Trophoblast cell (in vitro differentiated cells and primary cell): ENCODE measurements at regions not wholly inside any gene's neighbourhood (a gene's known extent, or its start where the extent isn't known, plus 50 kb on each side); places are given as distances from the start of the nearest gene placed in this dataset.

Experiments used
- DNase-seq, 2 donors: peaks; one replicate each; pipeline ENCODE4 v3.0.0-alpha.2; 2016
- H2AFZ ChIP-seq: 2 replicates; pipeline ENCODE4 v1.6.1; 2013; ENCODE audit warnings: low read length, moderate library complexity, mild to moderate bottlenecking; ENCODE audit not compliant: insufficient read depth, poor library complexity
- H2AK5ac ChIP-seq: 2 replicates; pipeline ENCODE4 v1.6.1; 2013; ENCODE audit warnings: mild to moderate bottlenecking, low read length
- H2BK120ac ChIP-seq: 2 replicates; pipeline ENCODE4 v1.6.1; 2013; ENCODE audit warnings: low read length, mild to moderate bottlenecking, moderate library complexity; ENCODE audit not compliant: insufficient read depth, poor library complexity
- H2BK12ac ChIP-seq: 2 replicates; pipeline ENCODE4 v1.6.1; 2013; ENCODE audit warnings: mild to moderate bottlenecking, low read length, moderate library complexity
- H2BK5ac ChIP-seq: 2 replicates; pipeline ENCODE4 v1.6.1; 2013; ENCODE audit warnings: low read length, low read depth, moderate library complexity, mild to moderate bottlenecking; ENCODE audit not compliant: poor library complexity
- H3K14ac ChIP-seq: 2 replicates; pipeline ENCODE4 v1.6.1; 2013; ENCODE audit warnings: mild to moderate bottlenecking, low read length
- H3K18ac ChIP-seq: 2 replicates; pipeline ENCODE4 v1.6.1; 2013; ENCODE audit warnings: mild to moderate bottlenecking, low read length
- H3K23ac ChIP-seq: 2 replicates; pipeline ENCODE4 v1.6.1; 2013; ENCODE audit warnings: low read length
- H3K27ac ChIP-seq: 2 replicates; pipeline ENCODE4 v1.5.1; 2013; ENCODE audit warnings: low read depth, mild to moderate bottlenecking, inconsistent platforms, low read length, moderate library complexity
- H3K27me3 ChIP-seq: 2 replicates; pipeline ENCODE4 v1.6.1; 2013; ENCODE audit warnings: inconsistent platforms, mild to moderate bottlenecking, low read length, moderate library complexity; ENCODE audit not compliant: insufficient read depth
- H3K36me3 ChIP-seq, 2 experiments: 1 replicate in 1 of 2; 2 replicates in 1 of 2; pipeline ENCODE4 v1.6.1; 2013; ENCODE audit warnings: low read length in 2 of 2, mild to moderate bottlenecking in 2 of 2, moderate library complexity in 1 of 2; ENCODE audit not compliant: insufficient read depth in 2 of 2, control insufficient read depth in 1 of 2
- H3K4ac ChIP-seq: 2 replicates; pipeline ENCODE4 v1.6.1; 2013; ENCODE audit warnings: low read depth, mild to moderate bottlenecking, low read length, moderate library complexity
- H3K4me1 ChIP-seq, 2 experiments: 1 replicate in 1 of 2; 2 replicates in 1 of 2; pipeline ENCODE4 v1.6.1; 2013; ENCODE audit warnings: low read length in 2 of 2, mild to moderate bottlenecking in 2 of 2, moderate library complexity in 1 of 2; ENCODE audit not compliant: insufficient read depth in 2 of 2, control insufficient read depth in 1 of 2
- H3K4me2 ChIP-seq: 2 replicates; pipeline ENCODE4 v1.6.1; 2013; ENCODE audit warnings: inconsistent platforms, mild to moderate bottlenecking, low read length, moderate library complexity
- H3K4me3 ChIP-seq: 2 replicates; pipeline ENCODE4 v1.5.1; 2013; ENCODE audit warnings: mild to moderate bottlenecking, low read depth, low read length, inconsistent platforms
- H3K79me1 ChIP-seq: one replicate; pipeline ENCODE4 v1.6.1; 2013; ENCODE audit warnings: low read length
- H3K79me2 ChIP-seq: 2 replicates; pipeline ENCODE4 v1.6.1; 2013; ENCODE audit warnings: low read length, mild to moderate bottlenecking; ENCODE audit not compliant: control insufficient read depth, insufficient read depth, poor library complexity
- H3K9ac ChIP-seq: 2 replicates; pipeline ENCODE4 v1.6.1; 2013; ENCODE audit warnings: mild to moderate bottlenecking, low read length
- H3K9me3 ChIP-seq: 2 replicates; pipeline ENCODE4 v1.6.1; 2013; ENCODE audit warnings: low read depth, mild to moderate bottlenecking, control low read depth, inconsistent platforms, low read length; ENCODE audit not compliant: insufficient read depth
- H4K12ac ChIP-seq: 2 replicates; pipeline ENCODE4 v1.6.1; 2013; ENCODE audit warnings: low read depth, mild to moderate bottlenecking, low read length, moderate library complexity
- H4K8ac ChIP-seq: 2 replicates; pipeline ENCODE4 v1.6.1; 2013; ENCODE audit warnings: low read depth, mild to moderate bottlenecking, low read length, moderate library complexity
- H4K91ac ChIP-seq: one replicate; pipeline ENCODE4 v1.6.1; 2013; ENCODE audit warnings: low read depth, mild to moderate bottlenecking, low read length, moderate library complexity
- WGBS: extraction: QIAGEN DNeasy Blood & Tissue Kit; methylation state at CpG from one replicate; pipeline ENCODE4 v1.1.7; 2013; ENCODE audit warnings: missing lambda C conversion rate; ENCODE audit not compliant: insufficient read length, insufficient coverage; ENCODE audit errors: extremely low coverage; 5-methylcytosine and 5-hydroxymethylcytosine counted together

GRCh38 chr5:142527664-142528295 is 158.1 kb downstream of the FGF1 start:
- Histone ChIP-seq H3K4ac (no peak overlapping the region), H3K18ac (no peak overlapping the region), H3K27me3 (no peaks in the 10 kb centered on the region), H3K23ac (no peak overlapping the region), H3K14ac (no peak overlapping the region), H3K79me2 (no peaks in the 10 kb centered on the region), H3K36me3 (no peaks in the 10 kb centered on the region), H4K91ac (no peak overlapping the region), H2BK12ac (no peak overlapping the region), H3K27ac (no peak overlapping the region), H3K4me3 (no peak overlapping the region), H4K8ac (no peak overlapping the region), H3K4me1 (peaks cover 0 to 3% of the 10 kb centered on the region in 2 experiments), H2AFZ (no peak overlapping the region), H3K4me2 (no peak overlapping the region), H3K9me3 (no peaks in the 10 kb centered on the region), H4K12ac (no peak overlapping the region), H2AK5ac (no peak overlapping the region), H3K79me1 (no peaks in the 10 kb centered on the region), H3K9ac (no peak overlapping the region), H2BK5ac (no peak overlapping the region), H2BK120ac (no peak overlapping the region)
- WGBS = no CpG with 5 or more reads among the region's 3 CpGs
- DNase-seq = no peak

GRCh38 chr5:142527234-142527633 is 158.7 kb downstream of the FGF1 start:
- no peak overlapping the region for H2AK5ac ChIP-seq
- DNase-seq = no peak
- no CpG with 5 or more reads among the region's 1 CpG for WGBS
- no peak overlapping the region for H3K23ac ChIP-seq
- no peak overlapping the region for H2AFZ ChIP-seq
- H3K4me3 ChIP-seq = no peak overlapping the region
- no peak overlapping the region for H4K8ac ChIP-seq
- no peak overlapping the region for H3K14ac ChIP-seq
- H3K27ac ChIP-seq = no peak overlapping the region
- no peaks in the 10 kb centered on the region for H3K27me3 ChIP-seq
- H3K79me1 ChIP-seq = no peaks in the 10 kb centered on the region
- H3K4ac ChIP-seq = no peak overlapping the region
- H2BK120ac ChIP-seq = no peak overlapping the region
- H3K36me3 ChIP-seq = no peaks in the 10 kb centered on the region
- H3K4me2 ChIP-seq = no peak overlapping the region
- no peak overlapping the region for H2BK5ac ChIP-seq
- no peak overlapping the region for H3K9ac ChIP-seq
- no peak overlapping the region for H4K12ac ChIP-seq
- H3K18ac ChIP-seq = no peak overlapping the region
- no peaks in the 10 kb centered on the region for H3K9me3 ChIP-seq
- H2BK12ac ChIP-seq = no peak overlapping the region
- no peak overlapping the region for H4K91ac ChIP-seq
- H3K79me2 ChIP-seq = no peaks in the 10 kb centered on the region
- peaks cover 0 to 3% of the 10 kb centered on the region in 2 experiments for H3K4me1 ChIP-seq

- Histone ChIP-seq H2BK12ac (no peak overlapping the region), H3K27ac (no peak overlapping the region), H2BK120ac (no peak overlapping the region), H3K4me3 (no peak overlapping the region), H3K18ac (no peak overlapping the region), H2AFZ (no peak overlapping the region), H3K9ac (no peak overlapping the region), H3K4ac (no peak overlapping the region), H3K23ac (no peak overlapping the region), H3K79me2 (no peaks in the 10 kb centered on the region), H3K36me3 (no peaks in the 10 kb centered on the region), H3K14ac (no peak overlapping the region), H3K4me2 (no peak overlapping the region), H3K79me1 (no peaks in the 10 kb centered on the region), H3K27me3 (no peaks in the 10 kb centered on the region), H4K12ac (no peak overlapping the region), H4K91ac (no peak overlapping the region), H3K4me1 (no peaks in the 10 kb centered on the region), H3K9me3 (no peaks in the 10 kb centered on the region), H2AK5ac (no peak overlapping the region), H2BK5ac (no peak overlapping the region), H4K8ac (no peak overlapping the region)
- WGBS = no CpG with 5 or more reads among the region's 6 CpGs
- DNase-seq = peak; percentile 73 to 90
Observed at GRCh38 chr5:142522983-142523382, 162.9 kb downstream of the FGF1 start.

GRCh38 chr5:142521706-142522105 is 164.2 kb downstream of the FGF1 start:
- H2BK5ac ChIP-seq = no peak overlapping the region
- H2BK120ac ChIP-seq = no peak overlapping the region
- H3K4ac ChIP-seq = no peak overlapping the region
- H4K12ac ChIP-seq = no peak overlapping the region
- no peak overlapping the region for H2AK5ac ChIP-seq
- no peak overlapping the region for H3K18ac ChIP-seq
- no peak overlapping the region for H3K4me2 ChIP-seq
- H3K36me3 ChIP-seq = no peaks in the 10 kb centered on the region
- H3K9ac ChIP-seq = no peak overlapping the region
- no peak overlapping the region for H3K23ac ChIP-seq
- no peak overlapping the region for H4K91ac ChIP-seq
- peak in 1 of 2 donors; percentile 49 for DNase-seq
- H3K27ac ChIP-seq = no peak overlapping the region
- peaks cover 6% of the 10 kb centered on the region for H3K9me3 ChIP-seq
- H2BK12ac ChIP-seq = no peak overlapping the region
- no peaks in the 10 kb centered on the region for H3K4me1 ChIP-seq
- H2AFZ ChIP-seq = no peak overlapping the region
- H4K8ac ChIP-seq = no peak overlapping the region
- H3K14ac ChIP-seq = no peak overlapping the region
- no CpG with 5 or more reads among the region's 7 CpGs for WGBS
- no peaks in the 10 kb centered on the region for H3K79me1 ChIP-seq
- H3K27me3 ChIP-seq = no peaks in the 10 kb centered on the region
- no peak overlapping the region for H3K4me3 ChIP-seq
- no peaks in the 10 kb centered on the region for H3K79me2 ChIP-seq
